H9 (cell line): ENCODE measurements at regions not wholly inside any gene's neighbourhood (a gene's known extent, or its start where the extent isn't known, plus 50 kb on each side); places are given as distances from the start of the nearest gene placed in this dataset.

Experiments
- DNase-seq: peaks from one replicate; pipeline ENCODE4 v3.0.0-alpha.2; 2017
- H2AFZ ChIP-seq: one replicate; pipeline ENCODE4 v1.6.1; 2013; ENCODE audit warnings: mild to moderate bottlenecking, low read length, control low read depth, moderate library complexity
- H2AK5ac ChIP-seq: 2 replicates; pipeline ENCODE4 v1.6.1; 2013; ENCODE audit warnings: low read length, control low read depth, mixed read lengths; ENCODE audit not compliant: insufficient read length
- H2BK120ac ChIP-seq: one replicate; pipeline ENCODE4 v1.6.1; 2013; ENCODE audit warnings: low read depth, mild to moderate bottlenecking, low read length, control low read depth, inconsistent platforms; ENCODE audit not compliant: poor library complexity, severe bottlenecking
- H2BK12ac ChIP-seq: 2 replicates; pipeline ENCODE4 v1.6.1; 2013; ENCODE audit warnings: low read length, control low read depth, mixed read lengths, low read depth; ENCODE audit not compliant: insufficient read length
- H2BK15ac ChIP-seq: 2 replicates; pipeline ENCODE4 v1.6.1; 2013; ENCODE audit warnings: low read depth, low read length, control low read depth
- H2BK20ac ChIP-seq: one replicate; pipeline ENCODE4 v1.6.1; 2013; ENCODE audit warnings: low read depth, mild to moderate bottlenecking, low read length, control low read depth, inconsistent platforms; ENCODE audit not compliant: poor library complexity, severe bottlenecking
- H2BK5ac ChIP-seq: 2 replicates; pipeline ENCODE4 v1.6.1; 2013; ENCODE audit warnings: low read length, control low read depth, mixed read lengths; ENCODE audit not compliant: insufficient read length
- H3K14ac ChIP-seq: 2 replicates; pipeline ENCODE4 v1.6.1; 2013; ENCODE audit warnings: low read length, control low read depth; ENCODE audit not compliant: insufficient read depth
- H3K18ac ChIP-seq: 2 replicates; pipeline ENCODE4 v1.6.1; 2013; ENCODE audit warnings: low read depth, mild to moderate bottlenecking, mixed read lengths, low read length, control low read depth; ENCODE audit not compliant: insufficient read length
- H3K23ac ChIP-seq: 2 replicates; pipeline ENCODE4 v1.6.1; 2013; ENCODE audit warnings: low read length, control low read depth, mixed read lengths, low read depth; ENCODE audit not compliant: insufficient read length
- H3K23me2 ChIP-seq: 2 replicates; pipeline ENCODE4 v1.6.1; 2013; ENCODE audit warnings: low read depth, mild to moderate bottlenecking, mixed read lengths, low read length, control low read depth; ENCODE audit not compliant: insufficient read length, poor library complexity, severe bottlenecking
- H3K27ac ChIP-seq: 2 replicates; pipeline ENCODE4 v1.5.1; 2013; ENCODE audit warnings: low read length, control low read depth, mixed read lengths, low read depth; ENCODE audit not compliant: insufficient read length
- H3K27me3 ChIP-seq: 2 replicates; pipeline ENCODE4 v1.6.1; 2013; ENCODE audit warnings: low read length, control low read depth, inconsistent platforms; ENCODE audit not compliant: insufficient read depth
- H3K4ac ChIP-seq: 2 replicates; pipeline ENCODE4 v1.6.1; 2013; ENCODE audit warnings: low read depth, mild to moderate bottlenecking, control low read depth, inconsistent platforms, low read length, moderate library complexity
- H3K4me1 ChIP-seq: 2 replicates; pipeline ENCODE4 v1.6.1; 2013; ENCODE audit warnings: low read length, control low read depth, inconsistent platforms; ENCODE audit not compliant: insufficient read depth
- H3K4me2 ChIP-seq: 2 replicates; pipeline ENCODE4 v1.6.1; 2013; ENCODE audit warnings: low read length, control low read depth, mixed read lengths; ENCODE audit not compliant: insufficient read length, insufficient read depth
- H3K56ac ChIP-seq: 2 replicates; pipeline ENCODE4 v1.6.1; 2013; ENCODE audit warnings: low read depth, mild to moderate bottlenecking, mixed read lengths, low read length, control low read depth; ENCODE audit not compliant: insufficient read length
- H3K79me1 ChIP-seq: 2 replicates; pipeline ENCODE4 v1.6.1; 2013; ENCODE audit warnings: low read depth, mild to moderate bottlenecking, moderate library complexity, low read length, control low read depth, inconsistent platforms; ENCODE audit not compliant: insufficient read depth, poor library complexity, severe bottlenecking
- H3K79me2 ChIP-seq: 2 replicates; pipeline ENCODE4 v1.6.1; 2013; ENCODE audit warnings: low read length, control low read depth, inconsistent platforms; ENCODE audit not compliant: insufficient read depth
- H3K9ac ChIP-seq: 2 replicates; pipeline ENCODE4 v1.6.1; 2013; ENCODE audit warnings: low read length, control low read depth, mixed read lengths; ENCODE audit not compliant: insufficient read length; ENCODE audit errors: extremely low read depth
- H3K9me3 ChIP-seq: one replicate; pipeline ENCODE4 v1.6.1; 2013; ENCODE audit warnings: low read depth, low read length, inconsistent platforms; ENCODE audit not compliant: control insufficient read depth
- H3T11ph ChIP-seq: one replicate; pipeline ENCODE4 v1.6.1; 2013; ENCODE audit warnings: mild to moderate bottlenecking, low read length, control low read depth, inconsistent platforms
- H4K20me1 ChIP-seq: one replicate; pipeline ENCODE4 v1.6.1; 2013; ENCODE audit not compliant: control insufficient read depth, insufficient read length, insufficient read depth
- H4K5ac ChIP-seq: 2 replicates; pipeline ENCODE4 v1.6.1; 2013; ENCODE audit warnings: low read depth, mild to moderate bottlenecking, mixed read lengths, low read length, control low read depth; ENCODE audit not compliant: insufficient read length
- H4K8ac ChIP-seq: replicated peaks from 2 replicates; pipeline ENCODE4 v1.6.1; 2013; ENCODE audit warnings: low read length, control low read depth, mixed read lengths, low read depth; ENCODE audit not compliant: insufficient read length
- H4K91ac ChIP-seq: 2 replicates; pipeline ENCODE4 v1.6.1; 2013; ENCODE audit warnings: low read depth, mild to moderate bottlenecking, moderate library complexity, mixed read lengths, low read length, control low read depth; ENCODE audit not compliant: insufficient read length
- H3K27ac Mint-ChIP-seq, 3 experiments: 2 replicates in 2 of 3; 3 replicates in 1 of 3; pipeline ENCODE4 v1.8.0; 2020 to 2021; ENCODE audit warnings: mixed read lengths in 3 of 3, mild to moderate bottlenecking in 1 of 3, moderate library complexity in 1 of 3
- H3K27me3 Mint-ChIP-seq: 2 replicates; pipeline ENCODE4 v1.8.0; 2021; ENCODE audit warnings: low read depth, mild to moderate bottlenecking, moderate library complexity, mixed read lengths
- H3K36me3 Mint-ChIP-seq, 3 experiments: 2 replicates in 2 of 3; 3 replicates in 1 of 3; pipeline ENCODE4 v1.8.0; 2020 to 2021; ENCODE audit warnings: low read depth in 3 of 3, mixed read lengths in 3 of 3; ENCODE audit not compliant: insufficient read depth in 1 of 3
- H3K4me1 Mint-ChIP-seq, 2 experiments: 2 replicates each; pipeline ENCODE4 v1.8.0; 2020; ENCODE audit warnings: mixed read lengths in 2 of 2
- H3K4me3 Mint-ChIP-seq, 2 experiments: 2 replicates in 1 of 2; 3 replicates in 1 of 2; pipeline ENCODE4 v1.8.0; 2020 to 2021; ENCODE audit warnings: mild to moderate bottlenecking in 2 of 2, mixed read lengths in 2 of 2, moderate library complexity in 1 of 2
- H3K9me3 Mint-ChIP-seq, 2 experiments: 2 replicates in 1 of 2; 3 replicates in 1 of 2; pipeline ENCODE4 v1.8.0; 2020; ENCODE audit warnings: mild to moderate bottlenecking in 2 of 2, mixed read lengths in 2 of 2, moderate library complexity in 1 of 2
- WGBS: extraction: QIAGEN DNeasy Blood & Tissue Kit; methylation state at CpG from one replicate; pipeline ENCODE4 v1.1.7; 2013; ENCODE audit warnings: missing lambda C conversion rate, low lambda C conversion rate, mixed read lengths; ENCODE audit not compliant: insufficient read length; ENCODE audit errors: extremely low coverage; 5-methylcytosine and 5-hydroxymethylcytosine counted together
- TF ChIP-seq, protein P1 (sequence below): fragments of 200-600 bp; sonication (generic); conservative IDR thresholded peaks from 3 replicates; pipeline ENCODE4 v1.8.0; 2021; ENCODE audit warnings: antibody characterized with exemption, mild to moderate bottlenecking

DNA sequence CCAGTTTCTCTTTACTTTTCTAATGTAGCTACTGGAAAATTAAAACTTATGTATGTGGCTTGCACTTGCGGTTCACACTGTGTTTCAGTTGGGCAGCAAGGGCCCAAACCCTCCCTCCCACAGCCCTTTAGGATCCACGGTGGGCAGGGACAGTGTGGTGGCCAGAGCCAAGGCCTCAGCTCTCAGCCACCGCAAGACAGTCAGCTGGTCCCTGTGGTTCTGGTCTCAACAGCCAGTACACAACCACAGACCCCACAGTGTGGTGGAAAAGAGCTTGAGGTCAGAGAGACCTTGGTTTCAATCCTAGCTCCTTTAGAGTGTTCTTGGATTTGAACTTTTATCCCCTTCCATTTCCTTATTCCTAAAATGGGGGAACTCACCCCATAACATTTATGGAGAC, 153.0 kb upstream of the SMIM23 start:
- H2AK5ac ChIP-seq = no peak overlapping the region
- H4K8ac ChIP-seq = no peak overlapping the region
- H3K4me3 Mint-ChIP-seq = no peak overlapping the region
- no peak overlapping the region for H2BK12ac ChIP-seq
- no peak overlapping the region for H3K27ac Mint-ChIP-seq
- no peak for DNase-seq
- H3K27me3 ChIP-seq = peaks cover 3% of the 10 kb centered on the region; the same call in 1 of the 2 replicates
- H3K9me3 Mint-ChIP-seq = no peaks in the 10 kb centered on the region
- no peak overlapping the region; the same call in 1 of the 2 replicates for H3K14ac ChIP-seq
- no peak overlapping the region for H3K4ac ChIP-seq
- no peak overlapping the region for H2BK5ac ChIP-seq
- H3K9ac ChIP-seq = no peak overlapping the region
- no peaks in the 10 kb centered on the region for H3K79me1 ChIP-seq
- TF ChIP-seq, protein P1, sequence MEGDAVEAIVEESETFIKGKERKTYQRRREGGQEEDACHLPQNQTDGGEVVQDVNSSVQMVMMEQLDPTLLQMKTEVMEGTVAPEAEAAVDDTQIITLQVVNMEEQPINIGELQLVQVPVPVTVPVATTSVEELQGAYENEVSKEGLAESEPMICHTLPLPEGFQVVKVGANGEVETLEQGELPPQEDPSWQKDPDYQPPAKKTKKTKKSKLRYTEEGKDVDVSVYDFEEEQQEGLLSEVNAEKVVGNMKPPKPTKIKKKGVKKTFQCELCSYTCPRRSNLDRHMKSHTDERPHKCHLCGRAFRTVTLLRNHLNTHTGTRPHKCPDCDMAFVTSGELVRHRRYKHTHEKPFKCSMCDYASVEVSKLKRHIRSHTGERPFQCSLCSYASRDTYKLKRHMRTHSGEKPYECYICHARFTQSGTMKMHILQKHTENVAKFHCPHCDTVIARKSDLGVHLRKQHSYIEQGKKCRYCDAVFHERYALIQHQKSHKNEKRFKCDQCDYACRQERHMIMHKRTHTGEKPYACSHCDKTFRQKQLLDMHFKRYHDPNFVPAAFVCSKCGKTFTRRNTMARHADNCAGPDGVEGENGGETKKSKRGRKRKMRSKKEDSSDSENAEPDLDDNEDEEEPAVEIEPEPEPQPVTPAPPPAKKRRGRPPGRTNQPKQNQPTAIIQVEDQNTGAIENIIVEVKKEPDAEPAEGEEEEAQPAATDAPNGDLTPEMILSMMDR = no peak
- no peaks in the 10 kb centered on the region for H3K4me1 ChIP-seq
- H2BK120ac ChIP-seq = no peak overlapping the region
- no peak overlapping the region for H4K91ac ChIP-seq
- H2BK20ac ChIP-seq = no peak overlapping the region
- no peaks in the 10 kb centered on the region; a peak in 1 of 7 replicates for H3K36me3 Mint-ChIP-seq
- H3K23ac ChIP-seq = no peak overlapping the region
- no peak overlapping the region for H4K5ac ChIP-seq
- no peak overlapping the region for H3K56ac ChIP-seq
- no peaks in the 10 kb centered on the region for H3K23me2 ChIP-seq
- peaks cover 50% of the 10 kb centered on the region for H3K27me3 Mint-ChIP-seq
- H3K4me2 ChIP-seq = no peak overlapping the region
- no peak overlapping the region for H2BK15ac ChIP-seq
- no peaks in the 10 kb centered on the region for H3K79me2 ChIP-seq
- H3K18ac ChIP-seq = no peak overlapping the region
- H3K9me3 ChIP-seq = no peaks in the 10 kb centered on the region
- no peak overlapping the region for H3K27ac ChIP-seq
- no peaks in the 10 kb centered on the region for H4K20me1 ChIP-seq
- H3T11ph ChIP-seq = no peak overlapping the region
- no CpG with 5 or more reads among the region's 3 CpGs for WGBS
- peaks cover 5% of the 10 kb centered on the region in 2 experiments; a peak in 2 of 4 replicates for H3K4me1 Mint-ChIP-seq
- no peak overlapping the region for H2AFZ ChIP-seq
